ENCODE measurements at regions not wholly inside any gene's neighbourhood (a gene's known extent, or its start where the extent isn't known, plus 50 kb on each side); places are given as distances from the start of the nearest gene placed in this dataset.
"Not testable (repeated sequence)": the region's sequence is repeated elsewhere in the genome, so short reads cannot be mapped to it uniquely, and the experiment has no call there.

- TF ChIP-seq CTCF (IDR thresholded peaks at IDR 0.05; ENCODE audit: low read depth, low read length) = no peak
- no peak overlapping the region for H3K4me3 ChIP-seq (ENCODE audit: low read depth, low read length)
- DNase-seq (ENCODE audit: low read depth, low spot score) = no peak
- in situ Hi-C loops (cut with HindIII; ENCODE audit: low sequenced_read_pairs) = no loop called here
These were observed 104.7 kb upstream of the PMEPA1 start for GRCh38 chr20:57814529-57814928.

GRCh38 chr20:57813509-57814269, 103.9 kb upstream of the PMEPA1 start:
- no peak overlapping the region for H3K4me3 ChIP-seq (ENCODE audit: low read depth, low read length)
- in situ Hi-C loops (cut with HindIII; ENCODE audit: low sequenced_read_pairs) = no loop called here
- DNase-seq (ENCODE audit: low read depth, low spot score) = no peak
- TF ChIP-seq CTCF (IDR thresholded peaks at IDR 0.05; ENCODE audit: low read depth, low read length) = no peak

GRCh38 chr20:57812632-57813031, 102.8 kb upstream of the PMEPA1 start:
- DNase-seq (ENCODE audit: low read depth, low spot score); H3K4me3 ChIP-seq (ENCODE audit: low read depth, low read length); in situ Hi-C loops (cut with HindIII; ENCODE audit: low sequenced_read_pairs): not testable (repeated sequence)

GRCh38 chr20:57811374-57812020, 101.7 kb upstream of the PMEPA1 start:
- peak; percentile 13 for DNase-seq (ENCODE audit: low read depth, low spot score)
- in situ Hi-C loops (cut with HindIII; ENCODE audit: low sequenced_read_pairs) = no loop called here
- TF ChIP-seq CTCF (IDR thresholded peaks at IDR 0.05; ENCODE audit: low read depth, low read length) = no peak
- H3K4me3 ChIP-seq (ENCODE audit: low read depth, low read length) = no peak overlapping the region

- in situ Hi-C loops (cut with HindIII; ENCODE audit: low sequenced_read_pairs) = no loop called here
- no peak for TF ChIP-seq CTCF (IDR thresholded peaks at IDR 0.05; ENCODE audit: low read depth, low read length)
- no peak overlapping the region for H3K4me3 ChIP-seq (ENCODE audit: low read depth, low read length)
- DNase-seq (ENCODE audit: low read depth, low spot score) = peak; percentile 15
These were observed 100.9 kb upstream of the PMEPA1 start for GRCh38 chr20:57810511-57811373.

- no peak for TF ChIP-seq CTCF (IDR thresholded peaks at IDR 0.05; ENCODE audit: low read depth, low read length)
- no peak overlapping the region for H3K4me3 ChIP-seq (ENCODE audit: low read depth, low read length)
- DNase-seq (ENCODE audit: low read depth, low spot score) = no peak
- in situ Hi-C loops (cut with HindIII; ENCODE audit: low sequenced_read_pairs) = no loop called here
These were observed 99.9 kb upstream of the PMEPA1 start for GRCh38 chr20:57809661-57810172.
